Activated B cell treated with CpG ODN at 0.5 μM for 24 hours (primary cell): ENCODE measurements at regions not wholly inside any gene's neighbourhood (a gene's known extent, or its start where the extent isn't known, plus 50 kb on each side); places are given as distances from the start of the nearest gene placed in this dataset.

Experiments used
- ATAC-seq: fragments of 200-7000 bp; cut with Tn5 transposase; one replicate; pipeline ENCODE4 v1.10.0; 2021; ENCODE audit warnings: low read depth, mild to moderate bottlenecking, moderate library complexity
- CTCF ChIA-PET: fragments of 350-600 bp; sonication (Branson Sonifier 250); formaldehyde crosslinking; loops from one replicate; lab custom pipeline; 2021; ENCODE audit warnings: antibody characterized with exemption; lab: Charles Lee
- POLR2A ChIA-PET: fragments of 350-600 bp; sonication (Branson Sonifier 250); formaldehyde crosslinking; loops from one replicate; lab custom pipeline; 2021; ENCODE audit warnings: antibody characterized with exemption; lab: Charles Lee
- DNase-seq: peaks from one replicate; pipeline ENCODE4 v3.0.0; 2022
- H3K27ac Mint-ChIP-seq: one replicate; pipeline ENCODE4 v1.8.0; 2020; ENCODE audit warnings: mixed read lengths
- H3K27me3 Mint-ChIP-seq: one replicate; pipeline ENCODE4 v1.8.0; 2021; ENCODE audit warnings: mixed read lengths
- H3K36me3 Mint-ChIP-seq: one replicate; pipeline ENCODE4 v1.8.0; 2021; ENCODE audit warnings: low read depth, mixed read lengths
- H3K4me1 Mint-ChIP-seq: one replicate; pipeline ENCODE4 v1.8.0; 2021; ENCODE audit warnings: mixed read lengths
- H3K4me3 Mint-ChIP-seq: one replicate; pipeline ENCODE4 v1.8.0; 2020; ENCODE audit warnings: mild to moderate bottlenecking, mixed read lengths
- H3K9me3 Mint-ChIP-seq: one replicate; pipeline ENCODE4 v1.8.0; 2020; ENCODE audit warnings: mixed read lengths
- intact Hi-C: fragments of 100-400 bp; cut with micrococcal nuclease; formaldehyde crosslinking; loops from one replicate; pipeline ENCODE4 v1.15.1; 2024
- TF ChIP-seq, protein P1 (sequence below): fragments of 200-600 bp; IDR thresholded peaks from one replicate; pipeline ENCODE4 v1.8.0; 2022; ENCODE audit warnings: antibody characterized with exemption, mild to moderate bottlenecking

DNA sequence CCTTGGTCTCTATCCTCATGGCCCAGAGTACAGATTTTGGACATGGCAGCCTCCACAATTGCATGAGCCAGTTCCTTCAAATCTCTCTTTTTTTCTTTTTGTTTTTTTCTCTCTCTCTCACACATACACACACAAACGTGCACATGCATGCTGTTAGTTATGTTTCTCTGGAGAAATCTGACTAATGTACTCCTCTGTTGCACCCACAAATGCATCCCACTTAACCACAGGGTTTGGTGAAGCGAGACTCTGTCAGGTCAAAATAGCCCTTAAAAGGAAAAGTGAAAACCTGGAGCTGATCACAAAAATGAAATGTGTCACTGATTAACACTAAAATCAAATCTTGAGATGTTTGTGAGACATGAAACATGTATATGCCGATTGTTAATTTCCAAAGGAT is 374.6 kb upstream of the ARGLU1 start:
- no peak overlapping the region for H3K27ac Mint-ChIP-seq
- no peaks in the 10 kb centered on the region for H3K36me3 Mint-ChIP-seq
- H3K4me3 Mint-ChIP-seq = no peak overlapping the region
- no peaks in the 10 kb centered on the region for H3K9me3 Mint-ChIP-seq
- H3K27me3 Mint-ChIP-seq = no peaks in the 10 kb centered on the region
- peaks cover 6% of the 10 kb centered on the region for H3K4me1 Mint-ChIP-seq
- ChIA-PET POLR2A (no interaction called here), CTCF (no interaction called here)
- no peak for ATAC-seq
- no peak for DNase-seq
- intact Hi-C loops = no loop called here
- TF ChIP-seq, protein P1, sequence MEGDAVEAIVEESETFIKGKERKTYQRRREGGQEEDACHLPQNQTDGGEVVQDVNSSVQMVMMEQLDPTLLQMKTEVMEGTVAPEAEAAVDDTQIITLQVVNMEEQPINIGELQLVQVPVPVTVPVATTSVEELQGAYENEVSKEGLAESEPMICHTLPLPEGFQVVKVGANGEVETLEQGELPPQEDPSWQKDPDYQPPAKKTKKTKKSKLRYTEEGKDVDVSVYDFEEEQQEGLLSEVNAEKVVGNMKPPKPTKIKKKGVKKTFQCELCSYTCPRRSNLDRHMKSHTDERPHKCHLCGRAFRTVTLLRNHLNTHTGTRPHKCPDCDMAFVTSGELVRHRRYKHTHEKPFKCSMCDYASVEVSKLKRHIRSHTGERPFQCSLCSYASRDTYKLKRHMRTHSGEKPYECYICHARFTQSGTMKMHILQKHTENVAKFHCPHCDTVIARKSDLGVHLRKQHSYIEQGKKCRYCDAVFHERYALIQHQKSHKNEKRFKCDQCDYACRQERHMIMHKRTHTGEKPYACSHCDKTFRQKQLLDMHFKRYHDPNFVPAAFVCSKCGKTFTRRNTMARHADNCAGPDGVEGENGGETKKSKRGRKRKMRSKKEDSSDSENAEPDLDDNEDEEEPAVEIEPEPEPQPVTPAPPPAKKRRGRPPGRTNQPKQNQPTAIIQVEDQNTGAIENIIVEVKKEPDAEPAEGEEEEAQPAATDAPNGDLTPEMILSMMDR = no peak

DNA sequence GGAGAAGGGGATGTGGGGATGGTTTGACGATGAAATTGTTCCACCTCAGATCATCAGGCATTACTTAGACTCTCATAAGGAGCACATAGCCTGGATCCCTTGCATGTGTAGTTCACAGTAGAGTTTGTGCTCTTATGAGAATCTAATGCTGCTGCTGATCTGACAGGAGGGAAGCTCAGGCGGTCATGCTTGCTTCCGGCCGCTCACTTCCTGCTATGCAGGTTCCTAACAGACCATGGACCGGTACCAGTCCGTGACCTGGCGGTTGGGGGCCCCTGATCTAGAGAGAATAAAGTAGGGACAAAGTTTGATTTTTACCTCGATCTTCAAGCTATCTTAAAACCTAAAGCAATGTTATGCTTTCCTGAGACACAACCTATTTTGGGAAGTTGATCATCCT is 373.8 kb upstream of the ARGLU1 start:
- DNase-seq = no peak
- Mint-ChIP-seq H3K4me1 (peaks cover 6% of the 10 kb centered on the region), H3K27me3 (no peaks in the 10 kb centered on the region), H3K27ac (no peak overlapping the region), H3K9me3 (no peaks in the 10 kb centered on the region), H3K36me3 (no peaks in the 10 kb centered on the region), H3K4me3 (no peak overlapping the region)
- no peak for ATAC-seq
- TF ChIP-seq, protein P1 = no peak
- POLR2A ChIA-PET = no interaction called here
- intact Hi-C loops = no loop called here
- CTCF ChIA-PET = no interaction called here

DNA sequence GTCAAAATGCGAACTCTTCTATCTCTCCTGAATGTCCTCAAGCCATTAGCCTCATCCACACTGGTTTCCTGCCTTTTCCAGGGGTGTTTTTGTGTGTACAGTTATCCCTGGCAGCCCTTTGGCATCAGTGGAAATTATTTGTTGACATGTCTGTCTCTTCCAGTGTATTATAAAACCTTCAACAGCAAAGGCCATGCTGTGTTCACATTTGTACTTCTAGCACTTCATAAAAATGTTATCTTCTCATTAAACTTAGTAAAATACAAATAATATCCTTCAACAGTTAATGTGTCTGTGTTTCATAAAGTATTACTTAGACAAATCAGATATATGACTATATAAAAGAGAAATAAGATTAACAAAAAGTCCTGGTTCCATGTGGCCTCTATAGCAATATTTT is 359.5 kb upstream of the ARGLU1 start:
- peaks cover 12% of the 10 kb centered on the region for H3K27me3 Mint-ChIP-seq
- intact Hi-C loops = no loop called here
- no peaks in the 10 kb centered on the region for H3K9me3 Mint-ChIP-seq
- ATAC-seq (no peak), DNase-seq (no peak)
- no peak overlapping the region for H3K4me3 Mint-ChIP-seq
- ChIA-PET CTCF (no interaction called here), POLR2A (no interaction called here)
- no peak overlapping the region for H3K27ac Mint-ChIP-seq
- H3K36me3 Mint-ChIP-seq = no peaks in the 10 kb centered on the region
- no peaks in the 10 kb centered on the region for H3K4me1 Mint-ChIP-seq
- TF ChIP-seq, protein P1 = no peak

DNA sequence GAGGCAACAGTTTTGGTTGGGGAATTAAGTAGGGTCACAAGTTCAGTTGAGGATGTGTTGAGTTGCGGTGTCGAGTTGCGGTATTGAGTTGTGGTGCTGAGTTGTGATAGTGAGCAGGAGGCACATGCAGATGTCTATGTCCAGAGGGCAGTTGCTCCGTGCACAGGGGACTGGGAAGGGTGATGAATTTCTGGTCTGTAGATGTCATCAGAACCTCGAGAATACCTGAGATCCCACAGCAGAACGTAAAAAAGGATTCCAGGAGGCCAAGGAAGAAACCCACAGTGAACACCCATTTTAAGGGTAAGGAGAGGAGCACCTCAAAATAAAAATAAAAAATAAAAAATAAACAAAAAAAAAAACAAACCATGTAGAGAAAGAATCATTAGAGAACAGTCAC is 354.4 kb upstream of the ARGLU1 start:
- Mint-ChIP-seq H3K27ac (no peak overlapping the region), H3K4me1 (peaks cover 24% of the 10 kb centered on the region), H3K4me3 (no peak overlapping the region), H3K36me3 (no peaks in the 10 kb centered on the region), H3K9me3 (no peaks in the 10 kb centered on the region), H3K27me3 (peaks cover 21% of the 10 kb centered on the region)
- intact Hi-C loops = no loop called here
- no peak for DNase-seq
- ChIA-PET POLR2A (no interaction called here), CTCF (no interaction called here)
- TF ChIP-seq, protein P1 = no peak
- no peak for ATAC-seq

DNA sequence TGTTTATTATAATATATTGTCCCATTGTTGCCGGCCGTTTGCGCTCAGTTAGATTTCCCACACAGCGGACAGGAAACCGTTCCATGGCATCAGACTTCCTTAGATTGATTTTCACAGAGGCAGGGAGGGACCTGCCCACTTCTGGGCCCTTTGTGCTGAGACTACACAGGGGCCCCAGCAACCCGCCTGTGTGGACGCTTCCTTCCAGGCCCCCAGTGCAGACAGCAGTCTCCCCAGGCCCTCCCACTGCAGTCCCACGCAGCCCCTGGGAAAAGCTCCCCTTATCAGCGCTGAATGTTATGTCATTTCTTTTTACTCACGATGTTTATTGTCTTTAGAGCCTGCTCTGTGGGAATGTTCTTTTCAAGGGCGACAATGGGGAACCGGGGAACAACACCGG is 351.7 kb upstream of the ARGLU1 start:
- CTCF ChIA-PET = no interaction called here
- POLR2A ChIA-PET = no interaction called here

More for the DNA sequence above, 351.7 kb upstream of the ARGLU1 start:
- H3K4me3 Mint-ChIP-seq = peak overlapping the region; percentile 53
- no peak overlapping the region for H3K27ac Mint-ChIP-seq
- TF ChIP-seq, protein P1 = no peak
- H3K4me1 Mint-ChIP-seq = peaks cover 24% of the 10 kb centered on the region
- no peak for ATAC-seq
- intact Hi-C loops = loop anchor here (2.0 to 5.0 kb wide), 2 partner anchors 352 to 385 kb away; partner anchors contain the start of genes ARGLU1 and EFNB2
- no peaks in the 10 kb centered on the region for H3K36me3 Mint-ChIP-seq
- H3K27me3 Mint-ChIP-seq = peaks cover 24% of the 10 kb centered on the region
- no peaks in the 10 kb centered on the region for H3K9me3 Mint-ChIP-seq
- no peak for DNase-seq
